Gastroesophageal sphincter (tissue), 3 donors: ENCODE measurements at regions not wholly inside any gene's neighbourhood (a gene's known extent, or its start where the extent isn't known, plus 50 kb on each side); places are given as distances from the start of the nearest gene placed in this dataset.

Experiments
- POLR2A ChIP-seq, 2 donors: fragments of 450-650 bp; IDR thresholded peaks; one replicate each; pipeline ENCODE4 v1.6.1; 2017; ENCODE audit warnings: antibody characterized with exemption in 2 of 2, mild to moderate bottlenecking in 2 of 2, moderate library complexity in 1 of 2
- POLR2AphosphoS5 ChIP-seq: sonication (generic); formaldehyde crosslinking; IDR thresholded peaks from one replicate; pipeline ENCODE4 v1.6.1; 2017; ENCODE audit warnings: antibody characterized with exemption
- TF ChIP-seq, protein P1 (sequence below), 4 experiments: fragments of 200-600 bp in 2 of 4; fragments of 450-650 bp in 2 of 4; sonication (generic) in 1 of 4; IDR thresholded peaks; one replicate each; pipeline ENCODE4 v1.5.1; 2017 to 2019; ENCODE audit warnings: antibody characterized with exemption in 4 of 4, mild to moderate bottlenecking in 2 of 4, moderate library complexity in 2 of 4

DNA sequence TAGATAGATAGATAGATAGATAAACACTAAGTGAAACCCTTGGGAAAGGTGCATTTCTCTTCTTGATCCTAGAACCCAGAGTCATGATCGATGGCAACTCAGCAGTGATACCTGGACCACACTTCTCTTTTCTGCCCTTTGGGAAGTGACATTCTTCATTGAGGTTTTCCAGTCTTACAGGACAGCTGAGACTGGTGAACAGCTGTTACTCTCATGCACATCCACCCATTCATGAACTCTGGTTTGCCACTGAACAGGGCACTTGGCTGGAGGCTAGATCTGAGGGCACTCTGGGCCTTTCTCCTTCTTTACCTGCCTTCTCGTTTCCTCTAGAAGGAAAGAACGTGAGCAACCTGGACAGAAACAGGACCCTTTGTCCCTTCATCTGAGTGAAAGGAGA lies 164.5 kb downstream of the DRD1 start:
- TF ChIP-seq POLR2A (IDR thresholded peaks at IDR 0.05) (no peak), POLR2AphosphoS5 (no peak)
- TF ChIP-seq, protein P1, sequence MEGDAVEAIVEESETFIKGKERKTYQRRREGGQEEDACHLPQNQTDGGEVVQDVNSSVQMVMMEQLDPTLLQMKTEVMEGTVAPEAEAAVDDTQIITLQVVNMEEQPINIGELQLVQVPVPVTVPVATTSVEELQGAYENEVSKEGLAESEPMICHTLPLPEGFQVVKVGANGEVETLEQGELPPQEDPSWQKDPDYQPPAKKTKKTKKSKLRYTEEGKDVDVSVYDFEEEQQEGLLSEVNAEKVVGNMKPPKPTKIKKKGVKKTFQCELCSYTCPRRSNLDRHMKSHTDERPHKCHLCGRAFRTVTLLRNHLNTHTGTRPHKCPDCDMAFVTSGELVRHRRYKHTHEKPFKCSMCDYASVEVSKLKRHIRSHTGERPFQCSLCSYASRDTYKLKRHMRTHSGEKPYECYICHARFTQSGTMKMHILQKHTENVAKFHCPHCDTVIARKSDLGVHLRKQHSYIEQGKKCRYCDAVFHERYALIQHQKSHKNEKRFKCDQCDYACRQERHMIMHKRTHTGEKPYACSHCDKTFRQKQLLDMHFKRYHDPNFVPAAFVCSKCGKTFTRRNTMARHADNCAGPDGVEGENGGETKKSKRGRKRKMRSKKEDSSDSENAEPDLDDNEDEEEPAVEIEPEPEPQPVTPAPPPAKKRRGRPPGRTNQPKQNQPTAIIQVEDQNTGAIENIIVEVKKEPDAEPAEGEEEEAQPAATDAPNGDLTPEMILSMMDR (IDR thresholded peaks at IDR 0.05): no peak
